Loucy (cell line): ENCODE measurements at regions not wholly inside any gene's neighbourhood (a gene's known extent, or its start where the extent isn't known, plus 50 kb on each side); places are given as distances from the start of the nearest gene placed in this dataset.

Experiments
- EZH2phosphoT487 ChIP-seq: fragments of 200-600 bp; IDR thresholded peaks from 2 replicates; pipeline ENCODE4 v1.6.1; 2018; ENCODE audit warnings: antibody characterized with exemption, mild to moderate bottlenecking, moderate library complexity, borderline replicate concordance
- TF ChIP-seq, protein P1 (sequence below): fragments of 200-600 bp; sonication (generic); conservative IDR thresholded peaks from 2 replicates; pipeline ENCODE4 v1.5.1; 2014; ENCODE audit warnings: mild to moderate bottlenecking, antibody characterized with exemption, low read length

DNA sequence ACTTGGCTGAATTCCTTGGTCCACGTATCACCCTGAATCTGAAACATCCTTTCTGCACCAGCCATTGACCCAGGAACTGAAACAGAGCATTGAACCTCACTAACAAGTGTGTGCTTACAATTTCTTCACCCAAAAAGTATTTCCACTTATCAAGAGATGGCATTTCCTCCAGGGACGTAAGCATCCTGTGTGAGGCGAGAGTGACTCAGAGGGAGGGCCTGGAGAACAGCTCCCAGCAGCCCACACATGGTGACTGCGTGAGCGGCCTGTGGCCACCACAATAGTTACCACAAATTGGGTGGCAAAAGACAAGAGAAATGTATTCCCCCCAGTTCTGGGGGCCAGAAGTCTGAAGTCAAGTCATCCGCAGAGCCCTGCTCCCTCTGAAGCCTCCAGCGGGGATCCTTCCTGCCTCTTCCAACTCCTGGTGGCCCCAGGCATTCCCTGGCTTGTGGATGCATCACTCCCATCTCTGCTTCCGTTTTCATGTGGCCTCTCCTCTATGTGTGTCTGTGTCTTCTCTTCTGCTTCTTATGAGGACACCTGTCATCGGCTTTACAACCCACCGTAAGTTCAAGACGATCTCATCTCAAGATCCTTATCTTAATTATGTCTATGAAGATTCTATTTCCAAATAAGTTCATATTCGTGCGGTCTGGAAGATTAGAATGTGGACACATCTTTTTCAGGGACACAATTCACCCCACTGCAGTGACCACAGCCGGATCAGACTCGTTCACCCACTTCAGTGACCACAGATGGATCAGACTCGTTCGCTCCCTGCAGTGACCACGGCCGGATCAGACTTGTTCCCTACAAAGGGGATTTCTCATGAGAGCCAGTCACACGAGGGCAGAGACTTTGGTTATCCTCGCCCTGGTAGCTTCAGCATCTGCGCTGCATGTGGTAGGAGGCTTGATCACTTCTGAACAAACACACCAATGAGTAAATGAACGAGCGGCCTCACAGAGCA, 122.6 kb upstream of the FOXF1 start:
- TF ChIP-seq, protein P1, sequence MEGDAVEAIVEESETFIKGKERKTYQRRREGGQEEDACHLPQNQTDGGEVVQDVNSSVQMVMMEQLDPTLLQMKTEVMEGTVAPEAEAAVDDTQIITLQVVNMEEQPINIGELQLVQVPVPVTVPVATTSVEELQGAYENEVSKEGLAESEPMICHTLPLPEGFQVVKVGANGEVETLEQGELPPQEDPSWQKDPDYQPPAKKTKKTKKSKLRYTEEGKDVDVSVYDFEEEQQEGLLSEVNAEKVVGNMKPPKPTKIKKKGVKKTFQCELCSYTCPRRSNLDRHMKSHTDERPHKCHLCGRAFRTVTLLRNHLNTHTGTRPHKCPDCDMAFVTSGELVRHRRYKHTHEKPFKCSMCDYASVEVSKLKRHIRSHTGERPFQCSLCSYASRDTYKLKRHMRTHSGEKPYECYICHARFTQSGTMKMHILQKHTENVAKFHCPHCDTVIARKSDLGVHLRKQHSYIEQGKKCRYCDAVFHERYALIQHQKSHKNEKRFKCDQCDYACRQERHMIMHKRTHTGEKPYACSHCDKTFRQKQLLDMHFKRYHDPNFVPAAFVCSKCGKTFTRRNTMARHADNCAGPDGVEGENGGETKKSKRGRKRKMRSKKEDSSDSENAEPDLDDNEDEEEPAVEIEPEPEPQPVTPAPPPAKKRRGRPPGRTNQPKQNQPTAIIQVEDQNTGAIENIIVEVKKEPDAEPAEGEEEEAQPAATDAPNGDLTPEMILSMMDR: no peak
- TF ChIP-seq EZH2phosphoT487: no peak
